GM21447 (cell line): ENCODE measurements at regions not wholly inside any gene's neighbourhood (a gene's known extent, or its start where the extent isn't known, plus 50 kb on each side); places are given as distances from the start of the nearest gene placed in this dataset.
"Not testable (repeated sequence)": the region's sequence is repeated elsewhere in the genome, so short reads cannot be mapped to it uniquely, and the experiment has no call there.

Experiments
- ATAC-seq: cut with Tn5 transposase; IDR thresholded peaks from one replicate; pipeline ENCODE4 v1.9.1; 2021; ENCODE audit not compliant: unreplicated experiment

DNA sequence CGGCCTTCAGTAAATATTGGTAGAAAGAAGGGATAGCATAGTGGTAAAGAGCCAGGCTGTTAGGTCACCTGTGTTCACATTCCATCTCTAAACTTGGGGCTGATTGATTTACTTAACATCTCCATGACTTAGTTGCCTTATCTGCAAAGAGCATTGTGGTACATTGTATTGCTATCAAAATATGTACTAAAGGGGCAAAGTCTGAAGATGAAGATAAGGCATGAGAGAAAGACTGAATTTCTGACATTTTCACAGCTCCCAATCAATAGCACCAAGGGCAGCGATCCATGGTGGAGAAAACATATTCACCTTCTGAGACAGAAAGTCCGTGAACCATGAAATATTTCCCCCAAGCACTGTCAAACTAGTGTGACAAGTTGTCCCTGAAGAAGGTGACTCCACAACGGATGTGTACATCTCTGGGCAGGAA lies 223.3 kb upstream of the STXBP5 start:
- no peak for ATAC-seq

DNA sequence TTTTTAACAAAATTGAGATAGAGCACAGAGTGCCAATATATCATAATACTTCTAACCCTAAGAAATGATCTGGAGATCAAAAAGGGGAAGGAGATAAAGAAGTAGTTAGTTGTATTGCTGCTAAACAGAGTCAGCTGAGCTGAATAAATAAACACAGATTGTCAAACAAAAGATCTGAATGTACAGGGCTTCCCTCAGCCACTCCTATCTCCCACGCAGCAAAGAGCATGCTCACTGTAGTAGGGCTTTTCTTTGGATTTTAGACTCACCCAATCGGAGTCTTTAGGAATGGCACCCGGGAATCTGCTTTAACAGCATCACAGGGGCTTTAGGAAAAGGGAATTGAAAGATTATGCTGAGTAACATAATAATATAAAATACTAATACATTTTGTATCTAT lies 222.2 kb upstream of the STXBP5 start:
- no peak for ATAC-seq

DNA sequence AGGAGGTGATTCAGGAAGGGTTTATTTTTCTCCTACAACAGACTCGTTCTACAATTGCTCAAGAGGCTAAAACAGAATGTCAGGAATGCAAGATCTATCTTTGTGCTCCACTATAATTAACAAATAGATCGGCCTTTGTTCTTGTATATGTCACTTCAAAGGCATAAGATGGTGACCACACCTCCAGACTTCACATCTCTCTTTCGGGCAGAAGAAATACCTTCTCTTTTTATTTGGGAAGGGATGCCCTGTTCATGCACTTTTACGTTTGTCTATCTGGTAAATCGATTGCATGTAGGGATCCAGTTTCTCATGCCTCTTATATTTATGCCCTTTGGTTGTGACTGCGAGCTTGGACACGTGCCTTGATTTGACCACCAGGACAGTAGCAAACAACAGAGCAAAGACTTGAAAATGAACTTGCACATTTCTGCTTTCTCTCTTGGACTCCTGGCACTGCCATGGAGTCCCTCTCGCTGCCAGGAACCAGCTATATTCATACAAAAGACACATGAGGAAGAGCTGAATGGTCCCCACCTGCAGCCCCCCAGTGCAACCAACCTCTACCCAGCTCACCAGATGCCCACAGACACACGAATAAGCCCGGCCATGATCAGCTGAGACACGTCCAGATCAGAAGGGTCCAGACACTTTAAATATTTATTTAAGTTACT lies 219.8 kb upstream of the STXBP5 start:
- no peak for ATAC-seq

DNA sequence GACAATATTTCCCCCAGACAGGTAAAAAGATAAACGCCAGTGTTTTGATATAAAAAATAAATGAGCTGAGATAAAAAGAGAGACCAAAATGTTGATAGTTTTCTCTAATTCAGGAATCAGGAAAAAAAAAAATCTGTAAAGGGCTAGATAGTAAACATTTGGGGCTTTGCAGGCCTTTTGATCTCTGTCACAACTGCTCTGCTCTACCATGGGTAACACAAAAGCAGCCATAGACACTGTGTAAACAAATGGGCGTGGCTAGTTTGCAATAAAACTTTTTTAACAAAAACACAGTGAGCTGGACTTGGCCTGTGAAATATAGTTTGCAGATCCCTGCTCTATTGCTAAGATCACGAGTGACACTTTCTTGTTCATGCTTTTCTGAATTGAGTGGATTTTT lies 219.1 kb upstream of the STXBP5 start:
- no peak for ATAC-seq

DNA sequence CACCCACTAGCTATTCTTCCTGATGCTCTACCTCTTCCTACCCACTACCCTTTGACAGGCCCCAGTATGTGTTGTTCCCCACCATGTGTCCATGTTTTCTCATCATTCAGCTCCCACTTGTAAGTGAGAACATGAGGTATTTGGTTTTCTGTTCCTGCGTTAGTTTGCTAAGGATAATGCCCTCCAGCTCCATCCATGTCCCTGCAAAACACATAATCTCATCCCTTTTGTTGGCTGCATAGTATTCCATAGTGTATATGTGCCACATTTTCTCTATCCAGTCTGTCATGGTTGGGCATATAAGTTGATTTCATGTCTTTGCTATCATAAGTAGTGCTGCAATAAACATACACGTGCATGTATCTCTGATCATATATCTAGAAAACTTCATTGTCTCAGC lies 218.3 kb upstream of the STXBP5 start:
- ATAC-seq, result no peak

DNA sequence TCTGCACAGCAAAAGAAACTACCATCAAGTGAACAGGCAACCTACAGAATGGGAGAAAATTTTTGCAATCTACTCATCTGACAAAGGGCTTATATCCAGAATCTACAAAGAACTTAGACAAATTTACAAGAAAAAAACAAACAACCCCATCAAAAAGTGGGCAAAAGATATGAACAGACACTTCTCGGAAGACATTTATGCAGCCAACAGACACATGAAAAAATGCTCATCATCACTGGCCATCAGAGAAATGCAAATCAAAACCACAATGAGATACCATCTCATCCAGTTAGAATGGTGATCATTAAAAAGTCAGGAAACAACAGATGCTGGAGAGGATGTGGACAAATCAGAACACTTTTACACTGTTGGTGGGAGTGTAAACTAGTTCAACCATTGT lies 216.3 kb upstream of the STXBP5 start:
- not testable (repeated sequence) for ATAC-seq

DNA sequence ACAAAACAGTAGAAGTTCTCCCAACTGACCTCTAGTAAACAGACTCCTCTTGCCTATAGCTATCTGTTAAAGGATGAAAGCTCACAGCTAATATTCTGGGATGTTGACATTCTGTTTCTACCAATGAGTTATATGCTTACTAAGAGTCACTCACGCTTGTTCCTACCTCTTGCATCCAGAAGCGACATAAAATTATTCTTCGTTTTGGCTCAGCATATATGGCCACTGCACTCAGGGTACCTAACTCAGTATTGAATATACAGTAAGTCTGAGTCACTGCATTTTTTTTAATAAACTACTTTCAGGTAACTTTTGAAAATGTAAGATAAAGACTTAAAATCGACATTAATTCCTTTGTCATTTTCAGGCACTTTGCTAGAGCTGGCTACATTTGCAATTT lies 214.4 kb upstream of the STXBP5 start:
- no peak for ATAC-seq

DNA sequence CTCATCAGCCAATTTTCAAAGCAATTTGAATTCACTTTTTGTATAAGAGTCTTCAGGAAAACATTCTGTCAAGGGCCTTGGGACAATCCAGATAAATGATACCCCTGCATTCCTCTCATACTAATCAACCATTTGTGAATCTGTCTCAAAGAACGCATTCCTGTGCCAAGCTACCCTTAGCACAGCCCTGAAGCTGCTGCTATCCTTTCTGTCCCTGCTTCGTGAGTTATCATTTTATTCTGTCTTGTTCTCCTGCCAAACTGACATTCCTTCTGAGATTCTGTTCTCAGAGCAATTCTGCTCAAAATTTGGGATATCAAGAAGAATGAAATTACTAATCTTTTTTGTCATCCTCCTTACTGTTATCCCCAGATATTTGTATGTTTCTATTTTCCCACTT lies 213.9 kb upstream of the STXBP5 start:
- ATAC-seq, result no peak

DNA sequence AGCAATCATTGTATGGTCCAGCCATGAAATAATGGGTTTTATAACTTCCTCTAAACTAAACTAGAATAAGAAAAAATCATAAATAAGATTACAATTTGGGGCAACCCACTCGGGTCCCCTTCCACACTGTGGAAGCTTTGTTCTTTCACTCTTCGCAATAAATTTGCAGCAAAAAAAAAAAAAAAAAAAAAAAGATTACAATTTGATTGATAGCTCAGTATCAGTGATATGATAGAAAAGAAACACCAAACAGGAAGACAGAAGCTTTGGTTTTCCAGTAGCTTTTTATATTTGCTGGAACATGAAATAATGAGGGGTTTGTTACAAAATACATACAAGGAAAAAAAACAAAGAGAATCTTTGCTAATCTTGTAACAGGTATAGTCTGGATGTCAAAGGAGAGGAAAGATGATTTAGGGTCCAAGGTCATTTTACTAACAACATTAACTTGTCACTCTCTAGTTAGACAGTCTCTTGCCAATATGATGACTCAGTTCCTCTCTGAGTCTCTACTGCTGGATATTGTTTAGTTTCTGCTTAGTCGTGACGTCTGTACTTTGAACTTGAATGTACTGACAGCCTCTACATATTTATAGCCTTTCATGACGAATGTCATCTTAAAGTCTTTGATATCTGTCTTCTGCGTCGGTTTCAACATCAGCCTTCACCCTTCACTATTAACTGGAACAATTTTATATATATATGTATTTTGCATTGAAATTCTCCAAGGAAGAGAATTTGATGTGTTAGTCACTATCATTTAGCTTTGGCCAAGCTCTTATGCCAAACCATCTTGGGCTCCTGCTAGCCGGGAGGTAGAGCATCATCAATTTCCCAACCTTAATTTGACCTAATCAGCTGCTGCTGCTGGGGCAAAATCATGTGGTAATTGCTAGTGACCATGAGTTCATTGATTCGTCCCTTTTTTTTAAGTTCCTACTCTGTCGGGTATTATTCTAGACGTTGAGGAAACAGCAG lies 213.1 kb upstream of the STXBP5 start:
- ATAC-seq, result no peak

DNA sequence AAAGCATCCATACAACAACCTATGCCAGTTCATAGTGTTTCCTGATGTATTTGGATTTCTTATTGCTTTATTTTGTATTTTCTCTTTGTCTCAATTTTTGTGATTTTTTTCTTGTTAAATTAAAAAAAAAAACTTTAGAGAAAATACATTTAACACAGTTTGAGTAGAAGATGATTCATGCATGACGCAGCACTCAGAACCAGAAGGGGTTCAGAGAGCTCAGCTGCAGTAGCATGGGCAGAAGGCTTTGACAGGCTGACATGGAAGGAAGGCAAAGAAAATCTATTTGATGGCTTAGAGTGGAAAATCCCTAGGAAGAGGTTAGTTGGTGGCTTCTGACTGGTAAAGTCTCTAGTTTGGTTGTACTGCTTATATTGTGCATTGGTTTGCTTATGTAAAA lies 207.2 kb upstream of the STXBP5 start:
- ATAC-seq, result no peak

DNA sequence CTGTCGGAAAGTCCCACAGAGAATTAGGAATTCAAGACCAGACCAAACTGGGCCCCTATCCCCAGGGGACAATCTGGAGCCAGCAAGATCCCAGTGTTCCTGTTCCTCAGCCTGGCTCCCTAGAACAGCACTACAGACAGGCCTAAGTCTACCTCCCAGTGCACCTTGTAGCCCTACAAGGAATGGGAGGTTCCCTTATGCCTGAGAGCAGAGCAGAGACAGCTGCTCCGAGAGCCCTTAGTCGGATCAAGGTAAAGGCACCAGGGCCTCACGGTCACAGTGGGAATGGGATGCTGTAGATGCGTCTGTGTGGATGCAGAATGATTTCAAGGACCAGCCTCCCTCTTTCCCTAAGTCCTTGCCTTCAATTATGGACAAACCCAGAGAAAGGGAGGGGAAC lies 204.5 kb upstream of the STXBP5 start:
- no peak for ATAC-seq

DNA sequence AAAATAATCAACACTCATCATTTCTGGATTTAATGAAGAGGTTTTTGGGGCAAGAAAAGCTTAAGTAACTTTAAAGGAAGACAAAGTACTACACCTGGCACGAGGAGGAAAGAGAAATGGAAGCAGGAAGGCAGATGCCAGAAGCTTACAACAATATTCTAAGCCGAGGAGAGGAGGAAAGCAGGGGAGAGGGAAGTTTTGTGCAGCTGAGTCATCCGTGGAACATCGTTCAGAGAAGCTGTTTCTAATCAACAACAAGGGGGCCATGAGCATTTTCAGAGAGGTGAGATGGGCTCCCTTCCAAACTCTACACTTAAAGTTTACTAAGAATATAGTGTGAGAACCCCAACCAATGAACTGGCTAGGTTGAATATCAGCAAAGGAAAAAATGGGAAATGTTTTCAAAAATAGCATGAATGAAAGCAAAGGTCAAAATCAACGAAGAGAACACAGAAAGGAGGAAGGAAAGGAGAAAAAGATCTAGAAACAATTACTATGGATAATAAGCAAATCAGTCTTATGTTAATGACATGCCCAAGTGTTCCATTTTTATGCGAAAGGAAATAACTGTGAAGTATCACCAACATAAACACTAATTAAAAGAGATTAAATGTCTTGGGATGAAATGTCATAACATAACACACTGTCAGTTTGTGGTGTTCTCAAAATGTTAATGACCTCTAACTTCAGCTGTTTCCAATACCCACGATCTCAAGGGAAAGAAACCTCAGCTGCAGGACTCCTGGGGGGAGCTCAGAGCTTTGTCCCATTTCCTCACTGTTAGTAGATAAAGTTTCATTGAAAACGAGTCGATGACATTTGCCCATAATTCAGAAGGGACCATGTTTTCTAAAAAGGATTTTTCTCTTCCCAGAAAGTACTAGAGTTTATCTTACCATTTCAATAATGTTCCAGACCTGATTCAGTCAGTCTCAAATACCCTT lies 203.4 kb upstream of the STXBP5 start:
- ATAC-seq, result no peak

DNA sequence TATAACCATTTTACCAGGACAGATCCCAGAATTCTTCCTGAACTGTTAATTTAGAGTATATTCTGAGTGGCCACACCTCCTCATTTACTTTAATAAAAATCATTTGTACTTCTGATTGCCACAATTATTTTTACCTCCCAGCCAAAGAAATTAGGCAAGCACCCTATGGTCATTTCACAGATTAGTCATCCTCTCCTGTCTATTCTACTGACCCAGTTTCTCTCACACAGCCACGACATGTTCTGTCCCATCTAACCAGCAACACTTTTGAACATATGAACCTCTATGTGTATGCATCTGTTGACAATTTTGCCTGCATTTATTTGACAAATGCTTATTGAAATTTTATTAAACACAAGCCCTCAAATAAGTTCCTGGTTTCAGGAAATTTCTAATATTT lies 202.6 kb upstream of the STXBP5 start:
- ATAC-seq, result no peak

DNA sequence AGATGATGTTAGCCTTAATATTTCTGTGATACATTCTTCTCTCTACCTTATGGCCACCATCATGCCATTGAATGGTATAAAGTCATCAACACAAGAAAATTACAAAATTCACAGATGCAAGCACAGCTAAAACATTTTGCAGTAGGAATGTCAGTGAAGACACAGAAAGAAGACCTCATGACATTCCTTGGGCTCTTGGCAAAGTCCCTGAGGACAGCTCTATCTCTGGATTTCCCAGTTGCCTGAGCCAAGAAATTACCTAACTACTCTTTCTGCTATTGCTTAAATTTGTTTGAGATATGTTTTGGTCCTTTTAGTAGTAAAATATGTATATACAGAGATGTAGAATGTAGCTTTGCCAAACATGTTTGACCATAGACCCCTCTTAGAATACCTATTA lies 201.0 kb upstream of the STXBP5 start:
- ATAC-seq, result no peak

DNA sequence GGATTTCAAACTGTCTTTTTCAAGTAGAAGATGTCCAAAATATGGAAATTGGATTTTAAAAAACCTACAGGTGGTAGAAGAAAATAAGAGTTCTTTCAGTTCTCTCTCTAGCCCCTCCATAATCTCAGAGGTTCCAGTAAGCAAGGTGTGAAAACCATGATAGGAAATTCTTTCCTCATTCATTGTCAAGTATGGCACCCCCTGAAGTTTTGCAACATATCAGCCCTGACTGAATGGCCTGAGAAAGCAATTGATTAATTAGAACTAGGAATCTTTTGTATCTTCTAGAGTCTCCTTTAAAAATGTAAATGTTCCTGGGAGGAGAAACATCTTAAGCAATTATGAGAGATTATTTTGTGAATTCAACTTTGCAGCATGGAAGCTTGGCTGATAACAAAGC lies 198.7 kb upstream of the STXBP5 start:
- no peak for ATAC-seq

DNA sequence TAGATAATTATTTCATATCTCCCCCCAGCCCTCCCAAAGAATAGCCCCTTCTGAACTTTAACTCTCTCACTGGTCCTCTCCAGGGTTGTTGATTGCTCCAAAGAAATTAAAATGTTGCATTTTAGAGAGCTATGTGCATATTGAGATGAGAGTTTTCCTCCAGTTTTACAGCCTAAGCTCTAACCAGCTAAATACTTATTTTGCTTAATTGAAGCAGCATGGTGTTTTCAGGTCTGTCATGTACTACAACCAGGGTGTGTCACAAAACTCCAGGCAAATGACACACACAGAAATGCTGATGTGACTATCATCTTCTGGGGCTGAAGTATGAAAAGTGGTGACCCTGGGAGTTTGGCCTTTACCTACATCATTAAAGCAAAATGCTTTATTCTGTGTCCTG lies 196.8 kb upstream of the STXBP5 start:
- ATAC-seq, result no peak

DNA sequence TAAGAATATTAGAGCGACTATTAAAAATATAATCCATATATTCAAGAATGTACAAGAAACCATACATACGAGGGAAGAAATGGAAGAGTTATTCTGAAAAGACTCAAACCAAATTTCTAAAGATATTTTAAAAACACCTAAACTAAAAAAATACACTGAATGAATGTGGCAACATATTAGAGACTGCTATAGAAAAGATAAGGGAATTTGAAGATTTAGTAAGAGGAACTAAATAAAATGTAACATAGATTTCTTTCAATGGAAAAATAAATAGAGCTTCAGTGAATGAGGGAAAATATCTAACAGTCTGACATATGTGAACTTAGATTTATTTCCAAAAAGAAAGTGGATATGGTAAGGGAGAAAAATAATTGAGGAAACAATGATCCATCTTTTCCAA lies 194.9 kb upstream of the STXBP5 start:
- no peak for ATAC-seq

DNA sequence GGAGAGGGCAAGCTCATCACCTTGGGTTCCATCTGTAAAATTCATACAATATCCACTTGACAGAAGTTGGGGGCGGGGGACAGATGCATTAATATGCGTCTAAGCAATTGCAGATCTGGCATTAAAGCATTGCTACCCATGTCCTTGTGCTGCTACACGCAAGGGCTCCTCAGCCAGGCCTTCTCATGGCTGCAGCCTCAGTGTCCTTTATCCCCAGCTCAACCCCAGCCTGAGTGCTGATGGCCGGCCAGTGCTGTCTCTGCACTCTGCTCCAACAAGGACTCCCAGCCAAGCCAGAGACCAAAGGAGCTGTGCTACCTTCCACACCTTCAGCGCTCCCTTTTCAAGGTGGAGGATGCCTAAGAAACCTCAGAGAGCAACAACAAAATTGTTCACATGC lies 188.5 kb upstream of the STXBP5 start:
- ATAC-seq, result no peak

DNA sequence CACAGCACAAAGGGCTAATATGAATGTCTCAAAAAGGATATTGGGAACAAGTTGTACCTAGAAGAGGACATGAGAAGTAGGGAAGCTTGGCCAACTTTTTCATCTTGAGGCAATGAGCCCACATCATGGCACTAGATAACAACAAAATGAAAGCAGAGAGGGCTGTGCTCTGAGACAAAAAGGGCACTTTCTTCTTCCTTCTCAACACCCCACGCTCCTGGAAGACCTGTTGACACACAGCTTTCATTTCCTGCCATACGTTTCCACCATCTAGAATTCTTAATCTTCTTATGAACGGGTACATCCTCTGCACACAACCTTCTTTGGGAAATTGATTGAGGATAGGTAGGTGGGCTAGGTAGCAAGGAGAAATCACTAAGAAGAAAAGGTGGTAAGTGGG lies 187.8 kb upstream of the STXBP5 start:
- ATAC-seq, result no peak

DNA sequence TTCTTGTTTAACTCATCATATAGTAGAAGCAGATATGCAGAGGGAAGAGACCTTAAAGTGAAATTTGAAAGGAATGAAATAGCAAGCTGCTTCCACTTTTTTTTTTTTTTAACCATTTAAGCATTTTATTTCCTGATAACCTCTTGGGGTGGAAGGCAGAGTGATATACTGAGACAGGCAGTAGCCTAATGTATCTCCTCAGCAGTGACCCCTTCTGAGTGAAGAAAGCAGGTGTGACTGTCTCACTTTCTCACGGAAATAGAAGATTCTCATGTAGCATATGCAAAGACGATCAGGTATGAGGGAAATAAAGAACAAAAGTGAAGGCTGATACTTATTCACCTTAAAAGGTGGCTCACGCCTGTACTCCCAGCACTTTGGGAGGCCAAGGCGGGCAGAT lies 187.1 kb upstream of the STXBP5 start:
- ATAC-seq, result no peak

DNA sequence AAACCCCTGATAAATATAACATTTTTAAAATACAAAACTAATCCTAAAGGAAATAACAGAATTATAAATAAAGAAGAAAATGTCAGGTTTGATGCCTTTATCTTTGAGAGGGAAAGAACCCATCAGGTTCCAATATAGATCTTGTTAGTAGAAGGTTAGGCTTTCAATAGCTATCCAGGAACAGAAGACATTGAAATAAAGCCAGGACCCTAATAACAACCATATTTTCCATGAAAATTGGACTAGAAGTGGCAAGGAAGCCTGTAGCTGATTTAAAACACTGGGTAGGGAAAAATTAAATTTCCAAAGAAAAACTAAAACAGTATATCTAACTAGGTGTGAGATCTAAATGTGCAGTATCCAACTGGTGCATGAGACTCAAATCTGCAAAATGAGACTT lies 185.2 kb upstream of the STXBP5 start:
- no peak for ATAC-seq
